ENCODE measurements at regions not wholly inside any gene's neighbourhood (a gene's known extent, or its start where the extent isn't known, plus 50 kb on each side); places are given as distances from the start of the nearest gene placed in this dataset.

DNA sequence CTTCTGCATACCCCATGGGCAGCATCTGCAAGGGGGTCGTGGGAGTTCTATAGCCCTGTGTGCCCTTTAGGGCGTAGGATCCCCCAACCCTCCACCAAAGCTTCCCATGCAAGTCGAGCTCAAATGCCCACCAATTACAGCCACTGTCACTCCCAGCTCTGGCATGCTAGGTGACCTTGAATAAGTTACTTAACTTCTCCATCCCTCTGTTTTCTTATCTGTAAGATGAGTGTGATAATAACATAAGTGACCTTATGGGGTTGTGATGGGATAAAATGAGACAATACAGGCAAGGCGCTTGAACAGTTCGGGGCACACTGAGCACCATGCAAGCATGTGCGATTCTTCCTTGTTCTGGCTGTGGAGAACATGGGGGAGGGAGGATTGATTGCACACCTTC lies 74.8 kb upstream of the POMGNT2 start:
- Histone ChIP-seq H3K9me2 (replicated peaks; ENCODE audit: insufficient read depth) (no peaks in the 10 kb centered on the region), H3K27ac (peak overlapping the region; percentile 90)
- 80% methylated on average over 6 of the region's 6 CpGs for WGBS (ENCODE audit: low lambda C conversion rate, missing lambda C conversion rate)

DNA sequence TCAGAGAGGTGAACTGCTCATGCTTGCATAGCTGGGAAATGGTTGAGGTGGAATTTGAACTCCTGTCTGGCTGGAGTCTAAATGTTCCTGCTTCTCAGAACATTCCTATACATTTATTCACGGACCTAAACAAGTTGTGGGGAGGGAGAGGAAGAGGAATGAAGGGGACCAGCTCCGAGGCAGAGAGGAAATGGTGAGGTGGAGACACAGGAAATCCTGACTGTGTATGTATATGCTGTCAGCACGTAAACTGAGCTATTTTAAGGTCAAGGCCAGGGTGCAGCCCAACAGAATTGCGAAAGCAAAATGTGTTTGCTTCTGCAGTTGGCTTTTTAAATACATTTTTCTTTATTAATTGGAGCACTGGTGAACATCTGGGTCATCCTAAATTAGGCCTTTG lies 74.1 kb upstream of the POMGNT2 start:
- Histone ChIP-seq H3K9me2 (replicated peaks; ENCODE audit: insufficient read depth) (no peaks in the 10 kb centered on the region), H3K79me2 (no peaks in the 10 kb centered on the region), H3K4me1 (ENCODE audit: insufficient read depth) (peaks cover 23% of the 10 kb centered on the region), H3K36me3 (replicated peaks; ENCODE audit: insufficient read depth, low read depth) (no peaks in the 10 kb centered on the region), H3K27ac (peak overlapping the region; percentile 90), H3K27me3 (no peaks in the 10 kb centered on the region), H3K4me3 (no peak overlapping the region), H4K20me1 (ENCODE audit: insufficient read depth, poor library complexity, severe bottlenecking) (no peaks in the 10 kb centered on the region), H2AFZ (no peak overlapping the region), H3K4me2 (no peak overlapping the region), H3K9me3 (ENCODE audit: low read depth) (no peaks in the 10 kb centered on the region)
- WGBS (ENCODE audit: low lambda C conversion rate, missing lambda C conversion rate), result 35% methylated on average over 4 of the region's 4 CpGs
- DNase-seq (ENCODE audit: low spot score), result peak; percentile 44
- TF ChIP-seq, protein P1, sequence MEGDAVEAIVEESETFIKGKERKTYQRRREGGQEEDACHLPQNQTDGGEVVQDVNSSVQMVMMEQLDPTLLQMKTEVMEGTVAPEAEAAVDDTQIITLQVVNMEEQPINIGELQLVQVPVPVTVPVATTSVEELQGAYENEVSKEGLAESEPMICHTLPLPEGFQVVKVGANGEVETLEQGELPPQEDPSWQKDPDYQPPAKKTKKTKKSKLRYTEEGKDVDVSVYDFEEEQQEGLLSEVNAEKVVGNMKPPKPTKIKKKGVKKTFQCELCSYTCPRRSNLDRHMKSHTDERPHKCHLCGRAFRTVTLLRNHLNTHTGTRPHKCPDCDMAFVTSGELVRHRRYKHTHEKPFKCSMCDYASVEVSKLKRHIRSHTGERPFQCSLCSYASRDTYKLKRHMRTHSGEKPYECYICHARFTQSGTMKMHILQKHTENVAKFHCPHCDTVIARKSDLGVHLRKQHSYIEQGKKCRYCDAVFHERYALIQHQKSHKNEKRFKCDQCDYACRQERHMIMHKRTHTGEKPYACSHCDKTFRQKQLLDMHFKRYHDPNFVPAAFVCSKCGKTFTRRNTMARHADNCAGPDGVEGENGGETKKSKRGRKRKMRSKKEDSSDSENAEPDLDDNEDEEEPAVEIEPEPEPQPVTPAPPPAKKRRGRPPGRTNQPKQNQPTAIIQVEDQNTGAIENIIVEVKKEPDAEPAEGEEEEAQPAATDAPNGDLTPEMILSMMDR (IDR thresholded peaks at IDR 0.05; ENCODE audit: poor library complexity), result no peak
- TF ChIP-seq EZH2phosphoT487 (IDR thresholded peaks at IDR 0.05; ENCODE audit: low read depth, severe bottlenecking, unreplicated experiment) (no peak), EZH2 (IDR thresholded peaks at IDR 0.05; ENCODE audit: borderline replicate concordance) (no peak)

More for the DNA sequence above, 74.8 kb upstream of the POMGNT2 start:
- H3K36me3 ChIP-seq (replicated peaks; ENCODE audit: insufficient read depth, low read depth), result no peaks in the 10 kb centered on the region
- no peaks in the 10 kb centered on the region for H3K9me3 ChIP-seq (ENCODE audit: low read depth)
- H3K4me1 ChIP-seq (ENCODE audit: insufficient read depth), result peaks cover 23% of the 10 kb centered on the region
- H3K4me3 ChIP-seq, result no peak overlapping the region
- H3K79me2 ChIP-seq, result no peaks in the 10 kb centered on the region
- no peaks in the 10 kb centered on the region for H4K20me1 ChIP-seq (ENCODE audit: insufficient read depth, poor library complexity, severe bottlenecking)
- DNase-seq (ENCODE audit: low spot score), result no peak
- no peak overlapping the region for H3K4me2 ChIP-seq
- H3K27me3 ChIP-seq, result no peaks in the 10 kb centered on the region
- no peak for TF ChIP-seq EZH2phosphoT487 (IDR thresholded peaks at IDR 0.05; ENCODE audit: low read depth, severe bottlenecking, unreplicated experiment)
- TF ChIP-seq, protein P1 (IDR thresholded peaks at IDR 0.05; ENCODE audit: poor library complexity), result no peak
- H2AFZ ChIP-seq, result no peak overlapping the region

DNA sequence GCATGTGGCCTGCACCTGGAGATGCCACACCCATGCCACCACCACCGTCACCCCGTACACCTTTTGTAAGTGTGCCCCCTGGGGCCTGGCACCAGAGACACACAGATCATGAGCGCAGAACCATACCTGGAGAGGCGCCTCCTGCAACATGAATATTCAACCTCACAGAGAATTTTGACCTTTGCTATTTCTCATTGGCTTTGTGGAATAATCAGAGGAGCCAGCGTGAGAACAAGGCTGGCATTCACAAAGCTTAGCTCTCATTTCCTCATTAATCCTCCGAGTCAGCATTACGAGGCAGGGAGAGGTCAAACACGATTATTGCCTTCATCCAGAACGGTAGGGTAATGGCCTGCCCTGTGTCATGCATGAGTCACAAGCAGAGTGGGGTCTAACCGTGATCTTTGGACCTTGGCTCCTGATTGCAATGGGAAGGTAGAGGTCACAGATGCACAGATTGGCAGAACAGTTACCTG lies 73.0 kb upstream of the POMGNT2 start:
- H3K79me2 ChIP-seq, result no peaks in the 10 kb centered on the region
- H3K9me2 ChIP-seq (replicated peaks; ENCODE audit: insufficient read depth), result no peaks in the 10 kb centered on the region
- no peaks in the 10 kb centered on the region for H3K36me3 ChIP-seq (replicated peaks; ENCODE audit: insufficient read depth, low read depth)
- H3K4me1 ChIP-seq (ENCODE audit: insufficient read depth), result peaks cover 23% of the 10 kb centered on the region
- H3K27ac ChIP-seq, result peak overlapping the region; percentile 90
- peak overlapping the region; percentile 13 for H3K4me2 ChIP-seq
- TF ChIP-seq EZH2phosphoT487 (IDR thresholded peaks at IDR 0.05; ENCODE audit: low read depth, severe bottlenecking, unreplicated experiment) (no peak), EZH2 (IDR thresholded peaks at IDR 0.05; ENCODE audit: borderline replicate concordance) (no peak)
- TF ChIP-seq, protein P1 (IDR thresholded peaks at IDR 0.05; ENCODE audit: poor library complexity), result no peak
- no peaks in the 10 kb centered on the region for H3K27me3 ChIP-seq
- no peaks in the 10 kb centered on the region for H4K20me1 ChIP-seq (ENCODE audit: insufficient read depth, poor library complexity, severe bottlenecking)
- H3K4me3 ChIP-seq, result no peak overlapping the region
- 71% methylated on average over 10 of the region's 10 CpGs for WGBS (ENCODE audit: low lambda C conversion rate, missing lambda C conversion rate)
- H2AFZ ChIP-seq, result no peak overlapping the region
- no peaks in the 10 kb centered on the region for H3K9me3 ChIP-seq (ENCODE audit: low read depth)
- DNase-seq (ENCODE audit: low spot score), result peak; percentile 80

DNA sequence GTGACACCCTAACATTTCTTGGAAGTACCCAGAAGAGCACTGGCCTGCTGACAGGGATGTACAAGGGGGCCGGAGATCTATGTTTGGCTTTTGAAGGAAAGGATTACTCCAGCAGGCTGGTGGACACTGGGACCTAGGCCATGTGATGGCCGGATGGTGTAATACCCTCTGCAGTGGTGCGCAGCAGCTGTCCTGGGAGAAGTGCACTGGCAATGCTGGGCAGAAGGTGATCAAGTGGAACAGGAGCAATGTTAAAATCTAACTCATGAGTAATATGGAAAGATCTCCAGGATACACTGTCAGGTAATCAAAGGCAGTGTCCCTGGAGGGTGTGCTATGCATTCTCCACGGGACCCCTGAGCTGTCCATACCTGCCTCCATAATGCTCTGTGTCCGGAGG lies 71.2 kb upstream of the POMGNT2 start:
- WGBS (ENCODE audit: low lambda C conversion rate, missing lambda C conversion rate), result 95% methylated on average over 5 of the region's 5 CpGs
- Histone ChIP-seq H3K9me3 (ENCODE audit: low read depth) (no peaks in the 10 kb centered on the region), H3K4me3 (no peak overlapping the region), H3K36me3 (replicated peaks; ENCODE audit: insufficient read depth, low read depth) (no peaks in the 10 kb centered on the region), H3K79me2 (no peaks in the 10 kb centered on the region), H2AFZ (no peak overlapping the region), H3K4me2 (no peak overlapping the region), H3K9me2 (replicated peaks; ENCODE audit: insufficient read depth) (no peaks in the 10 kb centered on the region), H3K27ac (no peak overlapping the region), H3K4me1 (ENCODE audit: insufficient read depth) (peaks cover 23% of the 10 kb centered on the region), H4K20me1 (ENCODE audit: insufficient read depth, poor library complexity, severe bottlenecking) (no peaks in the 10 kb centered on the region), H3K27me3 (no peaks in the 10 kb centered on the region)
- DNase-seq (ENCODE audit: low spot score), result no peak
- no peak for TF ChIP-seq EZH2 (IDR thresholded peaks at IDR 0.05; ENCODE audit: borderline replicate concordance)
- no peak for TF ChIP-seq EZH2phosphoT487 (IDR thresholded peaks at IDR 0.05; ENCODE audit: low read depth, severe bottlenecking, unreplicated experiment)
- TF ChIP-seq, protein P1 (IDR thresholded peaks at IDR 0.05; ENCODE audit: poor library complexity), result no peak

All from hepatocyte (in vitro differentiated cells).